NCI-H1048 (cell line): ENCODE measurements at regions not wholly inside any gene's neighbourhood (a gene's known extent, or its start where the extent isn't known, plus 50 kb on each side); places are given as distances from the start of the nearest gene placed in this dataset.

Experiments
- DNase-seq: peaks from one replicate; lab custom pipeline; 2025; lab: John Stamatoyannopoulos, UW

GRCh38 chr2:41691561-41691960 is 356.3 kb upstream of the PKDCC start:
- DNase-seq: no peak

DNA sequence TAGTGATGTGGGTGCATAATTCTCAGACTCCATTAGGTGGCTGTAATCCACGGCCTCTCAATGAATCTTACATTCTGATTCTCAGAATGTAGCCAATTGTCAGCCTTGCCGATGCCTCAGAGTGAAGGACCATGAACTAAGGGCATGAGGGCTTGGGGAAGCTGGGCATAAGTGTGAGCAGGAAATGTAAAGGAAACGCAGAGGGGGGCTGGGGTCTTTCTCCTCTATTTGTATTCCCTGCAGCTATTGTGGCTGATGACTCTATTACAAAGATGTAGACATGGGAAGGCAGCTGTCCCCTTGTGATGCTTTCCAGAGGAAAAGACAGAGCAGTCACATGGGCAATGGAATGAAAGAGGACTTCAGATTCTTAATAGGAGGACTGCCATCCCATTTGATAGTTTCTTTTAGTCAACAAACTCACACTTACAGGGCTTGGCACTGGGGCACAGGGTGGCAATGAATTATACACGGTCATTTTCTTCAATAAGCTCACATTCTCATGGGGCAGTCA is 353.2 kb upstream of the PKDCC start:
- no peak for DNase-seq

GRCh38 chr2:41695198-41696113 is 352.4 kb upstream of the PKDCC start:
- no peak for DNase-seq

DNA sequence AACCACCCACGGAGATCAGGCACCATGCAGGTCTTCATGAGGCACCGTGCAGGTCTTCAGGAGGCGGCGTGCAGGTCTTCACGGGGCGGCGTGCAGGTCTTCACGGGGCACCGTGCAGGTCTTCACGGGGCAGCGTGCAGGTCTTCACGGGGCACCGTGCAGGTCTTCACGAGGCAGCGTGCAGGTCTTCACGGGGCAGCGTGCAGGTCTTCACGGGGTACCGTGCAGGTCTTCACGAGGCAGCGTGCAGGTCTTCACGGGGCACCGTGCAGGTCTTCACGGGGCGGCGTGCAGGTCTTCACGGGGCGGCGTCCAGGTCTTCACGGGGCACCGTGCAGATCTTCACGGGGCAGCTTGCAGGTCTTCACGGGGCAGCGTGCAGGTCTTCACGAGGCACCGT is 350.4 kb upstream of the PKDCC start:
- DNase-seq: no peak

DNA sequence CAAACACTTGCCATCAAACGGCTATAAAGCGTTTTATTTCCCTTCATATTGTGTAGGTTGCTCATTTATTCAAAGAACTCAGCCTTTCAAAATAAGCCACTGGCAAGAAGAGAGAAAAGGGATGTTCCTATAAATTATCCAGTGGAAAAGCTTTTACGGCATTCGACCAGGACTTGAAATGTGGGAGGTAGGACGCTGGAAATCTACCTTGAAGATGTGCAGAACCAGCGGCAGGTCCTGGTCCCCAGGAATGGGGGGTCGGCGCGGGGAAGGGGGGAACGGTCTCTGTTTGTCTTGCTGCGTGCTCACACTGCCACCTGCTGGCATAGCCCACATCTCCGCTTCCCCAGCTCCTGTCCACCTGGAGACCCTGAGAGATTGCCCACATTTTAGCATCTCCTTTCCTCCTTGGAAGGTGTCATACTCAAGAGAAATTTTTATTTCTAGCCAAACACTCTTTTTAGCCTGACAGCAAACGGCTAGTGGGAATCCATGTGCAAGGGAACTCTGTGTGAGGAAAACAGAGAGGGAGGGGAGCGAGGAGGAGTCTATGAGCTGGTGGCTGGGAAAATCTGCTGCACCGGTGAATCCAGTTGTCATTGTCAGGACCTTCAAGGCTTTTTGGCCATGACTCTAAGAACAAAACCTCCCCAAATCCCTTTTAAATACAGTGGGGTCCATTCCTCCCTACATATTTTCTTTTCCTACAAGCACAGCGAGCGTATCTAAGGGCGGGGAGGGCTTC is 349.0 kb upstream of the PKDCC start:
- DNase-seq: no peak

- no peak for DNase-seq
Measured at GRCh38 chr2:41701231-41701630, 346.6 kb upstream of the PKDCC start.

DNA sequence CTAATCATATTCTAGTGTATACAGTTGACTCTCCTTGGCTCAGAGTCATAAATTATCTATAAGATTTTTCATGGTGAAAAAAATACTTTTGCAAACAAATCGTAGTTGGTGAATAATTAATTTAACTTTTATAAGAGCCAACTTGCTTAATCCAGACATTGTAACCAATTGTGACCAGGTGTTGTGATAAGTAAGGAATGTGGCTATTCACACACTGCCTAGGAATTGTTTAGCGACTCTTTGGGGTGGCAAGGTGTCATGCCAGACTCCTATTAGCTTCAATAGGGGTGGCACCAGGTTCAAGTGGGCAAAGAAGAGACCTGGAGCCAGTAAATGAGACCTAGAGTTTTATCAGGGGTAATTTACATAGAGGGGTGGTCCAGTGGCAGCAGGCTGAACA is 344.7 kb upstream of the PKDCC start:
- no peak for DNase-seq

DNA sequence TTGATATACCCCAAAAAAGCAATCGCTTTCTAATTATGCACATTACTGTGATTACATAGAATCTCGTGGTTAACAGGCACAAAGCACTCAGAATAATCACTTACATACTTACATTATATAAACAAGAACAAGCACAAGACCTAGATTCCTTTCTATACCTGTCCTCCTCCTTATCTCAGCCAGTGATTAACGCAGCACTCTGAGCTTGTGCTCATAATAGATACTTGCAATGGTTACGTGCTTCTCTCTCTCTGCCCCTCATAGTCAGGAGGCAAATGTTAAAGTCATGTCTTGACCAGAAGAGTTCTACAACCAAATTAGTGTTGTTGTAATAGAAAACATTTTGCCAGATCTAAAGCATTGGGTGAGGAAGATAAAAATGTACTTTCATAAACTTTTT is 342.2 kb upstream of the PKDCC start:
- DNase-seq: no peak

DNA sequence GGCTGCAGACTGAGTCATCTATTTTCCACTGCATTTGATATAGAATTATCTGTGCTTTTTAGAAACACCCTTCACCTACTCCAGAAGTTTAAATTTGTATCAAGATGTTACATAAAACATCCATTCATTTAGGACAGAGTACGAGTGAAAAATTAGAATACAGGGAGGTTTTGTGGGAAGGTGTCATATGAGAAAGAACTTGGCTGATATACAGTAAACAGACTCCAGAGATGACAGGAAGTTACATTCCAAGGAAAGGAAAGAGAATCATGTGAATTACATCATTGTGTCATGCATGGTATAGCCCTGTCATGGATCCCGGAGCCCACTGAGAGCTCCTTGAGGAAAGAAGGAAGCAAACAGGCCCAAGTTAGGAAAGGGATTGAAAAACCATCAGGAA is 341.5 kb upstream of the PKDCC start:
- no peak for DNase-seq

- DNase-seq: no peak
Measured at GRCh38 chr2:41707790-41708451, 339.9 kb upstream of the PKDCC start.

DNA sequence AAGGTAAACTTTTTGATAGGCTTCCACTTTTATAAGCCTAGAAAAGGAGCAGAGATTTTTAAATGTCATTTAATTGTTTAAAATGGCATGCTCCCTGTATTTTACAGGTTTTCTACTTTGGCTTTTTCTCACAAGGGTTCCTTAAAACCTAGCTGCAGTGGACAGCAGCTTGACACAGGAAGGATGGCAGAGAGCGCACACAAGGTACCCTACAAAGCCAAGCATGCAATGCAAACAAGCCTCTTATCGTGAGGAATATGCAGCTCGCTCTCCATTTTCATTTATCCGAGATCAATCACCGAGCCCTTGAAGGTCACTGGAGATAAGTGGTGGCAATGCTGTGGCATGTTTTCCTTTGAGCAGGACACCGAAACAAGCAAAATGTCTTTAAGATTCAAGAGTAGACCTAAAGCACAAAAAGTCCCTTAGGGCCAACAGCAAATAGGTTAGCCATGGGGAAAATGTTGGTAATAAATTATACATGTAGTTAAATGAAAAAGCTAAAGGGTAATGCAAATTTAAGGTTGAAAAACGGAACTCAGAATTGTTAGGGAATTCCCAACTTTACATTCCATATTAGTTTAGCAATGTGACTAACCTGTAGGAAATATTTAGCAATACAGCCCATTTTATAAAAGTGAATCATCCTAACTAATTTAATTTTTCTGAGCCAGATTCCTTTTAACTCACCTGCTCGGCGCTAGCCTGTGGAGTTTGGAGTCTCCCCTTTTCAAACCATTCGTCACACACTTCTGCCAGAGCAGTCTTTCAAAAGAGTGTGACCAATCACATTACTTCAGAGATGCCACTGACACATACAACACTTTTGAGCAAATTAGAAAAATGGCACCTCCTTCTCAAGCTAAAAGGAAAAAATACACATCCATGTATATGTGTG is 337.9 kb upstream of the PKDCC start:
- DNase-seq: no peak

DNA sequence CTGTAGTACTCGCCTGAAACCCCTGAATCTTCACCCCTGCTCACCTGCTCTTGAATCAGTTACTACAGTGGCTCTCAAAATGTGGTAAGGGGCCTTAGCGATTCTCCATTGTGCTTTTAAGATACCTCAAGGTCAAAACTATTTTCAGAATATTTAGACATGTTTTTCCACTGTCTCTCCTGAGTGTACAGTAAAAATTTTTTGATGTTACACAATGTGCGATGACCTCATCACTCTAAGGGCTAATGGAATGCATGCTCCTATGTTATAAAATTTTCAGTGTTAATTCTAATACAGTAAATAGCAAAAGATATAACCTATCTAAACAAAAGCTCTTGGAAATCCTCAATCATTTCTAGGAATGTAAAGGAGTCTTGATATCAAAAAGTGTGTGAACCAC is 336.9 kb upstream of the PKDCC start:
- no peak for DNase-seq

DNA sequence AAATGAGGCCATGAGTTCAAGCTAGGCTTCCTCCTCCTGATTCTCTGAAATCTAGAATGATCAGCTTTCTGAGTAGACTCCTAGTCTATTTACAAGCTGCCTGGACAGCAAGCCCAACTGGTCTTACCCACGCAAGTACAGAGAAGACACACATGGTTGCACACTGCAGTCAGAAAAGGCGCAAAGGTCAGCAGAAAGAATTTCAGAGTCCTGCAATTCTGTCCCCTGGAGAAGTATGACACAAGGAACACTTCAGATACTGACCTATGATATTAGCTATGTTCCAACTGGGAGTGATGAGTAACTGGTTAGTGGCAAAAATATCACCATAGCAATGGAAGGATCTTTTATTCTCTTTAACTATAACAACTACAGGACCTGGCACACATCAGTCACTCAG is 336.1 kb upstream of the PKDCC start:
- no peak for DNase-seq

- DNase-seq: no peak
Measured at GRCh38 chr2:41716497-41716896, 331.3 kb upstream of the PKDCC start.

GRCh38 chr2:41717839-41718238 is 330.0 kb upstream of the PKDCC start:
- no peak for DNase-seq

GRCh38 chr2:41718705-41719104 is 329.1 kb upstream of the PKDCC start:
- DNase-seq: no peak

DNA sequence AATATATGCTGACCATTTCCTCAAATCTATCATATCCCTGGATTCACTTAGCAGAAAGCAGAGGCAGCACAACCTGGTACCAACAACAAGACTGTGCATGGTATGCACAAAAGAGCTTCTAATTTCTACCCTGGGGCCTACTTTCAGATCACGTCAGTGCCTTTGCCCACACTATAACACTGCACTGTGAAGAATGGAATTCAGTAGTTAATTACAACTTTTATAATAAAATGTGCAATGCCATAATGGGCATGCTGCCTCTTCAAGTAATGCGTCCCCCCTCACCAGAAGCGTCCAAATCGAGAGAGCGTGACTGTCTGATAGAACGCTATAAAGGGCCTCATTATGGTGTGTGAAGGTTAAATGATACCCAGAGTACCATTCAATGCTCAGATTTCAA is 328.1 kb upstream of the PKDCC start:
- no peak for DNase-seq

GRCh38 chr2:41720331-41721251 is 327.2 kb upstream of the PKDCC start:
- DNase-seq: no peak

DNA sequence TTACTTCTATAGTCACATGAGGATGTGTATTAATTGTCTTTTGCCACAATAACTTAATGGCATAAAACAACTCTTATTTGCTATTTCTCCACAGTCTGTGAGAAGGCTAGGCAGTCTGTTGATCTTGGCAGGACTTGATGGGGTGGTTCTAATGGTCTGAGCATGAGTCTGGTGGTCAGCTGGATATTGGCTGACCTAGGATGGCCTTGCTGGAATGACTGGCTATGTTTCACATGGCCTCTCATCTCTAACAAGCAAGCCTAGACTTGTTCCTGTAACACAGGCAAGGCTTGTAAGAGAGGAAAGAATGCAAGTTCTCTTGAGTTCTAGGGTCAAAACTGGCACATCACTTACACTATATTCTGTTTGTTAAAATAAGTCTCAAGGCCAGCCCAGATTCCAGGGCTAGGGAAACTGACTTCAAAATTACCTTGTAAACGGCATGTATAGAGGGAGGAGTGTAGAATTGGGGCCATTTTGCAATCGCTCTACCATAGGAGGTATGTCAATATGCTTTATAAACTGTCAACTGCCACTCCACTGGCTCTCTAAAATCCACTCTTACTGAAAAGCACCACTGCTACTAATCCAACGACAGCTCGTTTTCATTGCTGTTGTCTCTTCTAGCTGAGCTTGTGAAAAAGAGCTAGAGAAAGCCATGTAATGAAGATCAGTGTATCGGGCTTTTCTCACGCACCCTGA is 325.0 kb upstream of the PKDCC start:
- DNase-seq: no peak

- DNase-seq: no peak
Measured at GRCh38 chr2:41723526-41723925, 324.3 kb upstream of the PKDCC start.
